ENCODE measurements at regions not wholly inside any gene's neighbourhood (a gene's known extent, or its start where the extent isn't known, plus 50 kb on each side); places are given as distances from the start of the nearest gene placed in this dataset.

- TF ChIP-seq, protein P1, sequence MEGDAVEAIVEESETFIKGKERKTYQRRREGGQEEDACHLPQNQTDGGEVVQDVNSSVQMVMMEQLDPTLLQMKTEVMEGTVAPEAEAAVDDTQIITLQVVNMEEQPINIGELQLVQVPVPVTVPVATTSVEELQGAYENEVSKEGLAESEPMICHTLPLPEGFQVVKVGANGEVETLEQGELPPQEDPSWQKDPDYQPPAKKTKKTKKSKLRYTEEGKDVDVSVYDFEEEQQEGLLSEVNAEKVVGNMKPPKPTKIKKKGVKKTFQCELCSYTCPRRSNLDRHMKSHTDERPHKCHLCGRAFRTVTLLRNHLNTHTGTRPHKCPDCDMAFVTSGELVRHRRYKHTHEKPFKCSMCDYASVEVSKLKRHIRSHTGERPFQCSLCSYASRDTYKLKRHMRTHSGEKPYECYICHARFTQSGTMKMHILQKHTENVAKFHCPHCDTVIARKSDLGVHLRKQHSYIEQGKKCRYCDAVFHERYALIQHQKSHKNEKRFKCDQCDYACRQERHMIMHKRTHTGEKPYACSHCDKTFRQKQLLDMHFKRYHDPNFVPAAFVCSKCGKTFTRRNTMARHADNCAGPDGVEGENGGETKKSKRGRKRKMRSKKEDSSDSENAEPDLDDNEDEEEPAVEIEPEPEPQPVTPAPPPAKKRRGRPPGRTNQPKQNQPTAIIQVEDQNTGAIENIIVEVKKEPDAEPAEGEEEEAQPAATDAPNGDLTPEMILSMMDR (IDR thresholded peaks at IDR 0.05; ENCODE audit: insufficient read depth, low read length) = no peak
- no peak overlapping the region for H3K4me3 ChIP-seq (ENCODE audit: low read depth, low read length)
- peak; percentile 71 for DNase-seq (ENCODE audit: low read depth)
Measured at GRCh38 chr6:81838031-81838430, 85.5 kb upstream of the TENT5A start.

GRCh38 chr6:81834141-81834681 lies 81.7 kb upstream of the TENT5A start:
- H3K4me3 ChIP-seq (ENCODE audit: low read depth, low read length) = no peak overlapping the region
- TF ChIP-seq, protein P1 (IDR thresholded peaks at IDR 0.05; ENCODE audit: insufficient read depth, low read length) = no peak
- DNase-seq (ENCODE audit: low read depth) = peak; percentile 67

- no peak overlapping the region for H3K4me3 ChIP-seq (ENCODE audit: low read depth, low read length)
- TF ChIP-seq, protein P1 (IDR thresholded peaks at IDR 0.05; ENCODE audit: insufficient read depth, low read length) = no peak
- no peak for DNase-seq (ENCODE audit: low read depth)
Measured at GRCh38 chr6:81832304-81832703, 79.8 kb upstream of the TENT5A start.

GRCh38 chr6:81831274-81831673 lies 78.8 kb upstream of the TENT5A start:
- TF ChIP-seq, protein P1 (IDR thresholded peaks at IDR 0.05; ENCODE audit: insufficient read depth, low read length) = no peak

DNA sequence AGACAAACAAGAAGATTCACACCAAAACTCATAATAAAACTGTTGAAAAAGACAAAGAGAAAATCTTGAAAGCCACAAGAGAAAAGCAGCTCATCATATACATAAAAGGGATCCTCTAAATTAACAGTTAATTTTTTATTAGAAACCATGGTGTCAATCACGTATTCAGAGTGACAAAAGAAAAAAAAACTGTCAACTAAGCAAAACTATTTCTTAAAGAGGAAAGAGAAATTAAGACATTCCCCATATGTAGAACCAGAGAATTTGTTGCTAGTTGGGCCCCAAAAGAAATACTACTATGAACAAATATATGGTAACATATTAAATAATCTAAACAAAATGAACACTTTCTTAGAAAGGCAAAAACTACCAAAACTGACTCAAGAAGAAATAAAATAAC lies 74.3 kb upstream of the TENT5A start:
- H3K4me3 ChIP-seq (ENCODE audit: low read depth, low read length) = no peak overlapping the region
- no peak for DNase-seq (ENCODE audit: low read depth)
- TF ChIP-seq, protein P1 (IDR thresholded peaks at IDR 0.05; ENCODE audit: insufficient read depth, low read length) = no peak

More at GRCh38 chr6:81831274-81831673, 78.8 kb upstream of the TENT5A start:
- DNase-seq (ENCODE audit: low read depth) = no peak
- no peak overlapping the region for H3K4me3 ChIP-seq (ENCODE audit: low read depth, low read length)

- TF ChIP-seq, protein P1 (IDR thresholded peaks at IDR 0.05; ENCODE audit: insufficient read depth, low read length) = no peak
- no peak for DNase-seq (ENCODE audit: low read depth)
- no peak overlapping the region for H3K4me3 ChIP-seq (ENCODE audit: low read depth, low read length)
Measured at GRCh38 chr6:81822568-81822967, 70.1 kb upstream of the TENT5A start.

- DNase-seq (ENCODE audit: low read depth) = no peak
- TF ChIP-seq, protein P1 (IDR thresholded peaks at IDR 0.05; ENCODE audit: insufficient read depth, low read length) = no peak
Measured at GRCh38 chr6:81821449-81821848, 69.0 kb upstream of the TENT5A start.

More at GRCh38 chr6:81821449-81821848, 69.0 kb upstream of the TENT5A start:
- H3K4me3 ChIP-seq (ENCODE audit: low read depth, low read length) = no peak overlapping the region
